ENCODE measurements at regions not wholly inside any gene's neighbourhood (a gene's known extent, or its start where the extent isn't known, plus 50 kb on each side); places are given as distances from the start of the nearest gene placed in this dataset.
A peak's percentile ranks its signal among the peaks of the same experiment; 100 is the strongest.
"Not testable (repeated sequence)": the region's sequence is repeated elsewhere in the genome, so short reads cannot be mapped to it uniquely, and the experiment has no call there.

- DNase-seq: no peak
Observed at GRCh38 chr4:78691971-78692821, 84.0 kb upstream of the BMP2K start.

- no peak for DNase-seq
Observed at GRCh38 chr4:78692822-78693170, 83.4 kb upstream of the BMP2K start.

- no peak for DNase-seq
Observed at GRCh38 chr4:78693777-78694456, 82.2 kb upstream of the BMP2K start.

DNA sequence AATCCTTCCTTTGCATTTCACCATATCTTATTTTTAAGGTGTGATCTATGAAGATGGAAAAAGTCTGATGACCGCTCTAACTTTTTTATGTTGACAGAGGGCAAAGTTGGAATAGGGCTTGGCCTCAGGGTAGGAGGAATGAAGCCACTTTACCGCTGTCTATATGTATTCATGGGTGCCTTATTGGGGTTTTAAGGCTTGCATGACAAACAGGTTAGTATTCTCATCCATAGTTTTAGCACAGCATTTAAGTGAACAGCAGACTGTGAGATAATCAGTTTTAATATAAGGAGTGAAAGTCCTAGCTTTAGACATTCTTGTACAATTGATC lies 81.7 kb upstream of the BMP2K start:
- no peak for DNase-seq

- DNase-seq: no peak
Observed at GRCh38 chr4:78695910-78696309, 80.2 kb upstream of the BMP2K start.

DNA sequence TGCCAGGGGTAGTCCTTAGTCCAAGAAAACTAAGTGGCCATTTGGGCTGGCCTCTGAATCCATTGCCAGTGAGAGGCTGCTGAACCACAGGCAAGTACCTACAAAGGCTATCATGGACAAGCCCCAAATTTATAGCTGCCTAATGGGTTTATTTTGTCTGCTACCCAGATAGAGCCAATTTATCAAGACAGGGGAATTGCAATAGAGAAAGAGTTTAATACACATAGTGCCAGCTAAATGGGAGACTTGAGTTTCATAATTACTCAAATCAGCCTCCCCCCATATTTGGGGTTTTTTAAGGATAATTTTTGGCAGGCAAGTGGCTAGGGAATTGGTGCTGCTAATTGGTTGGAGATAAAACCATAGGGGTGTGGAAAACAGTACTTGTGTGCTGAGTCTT lies 73.1 kb upstream of the BMP2K start:
- DNase-seq: no peak

DNA sequence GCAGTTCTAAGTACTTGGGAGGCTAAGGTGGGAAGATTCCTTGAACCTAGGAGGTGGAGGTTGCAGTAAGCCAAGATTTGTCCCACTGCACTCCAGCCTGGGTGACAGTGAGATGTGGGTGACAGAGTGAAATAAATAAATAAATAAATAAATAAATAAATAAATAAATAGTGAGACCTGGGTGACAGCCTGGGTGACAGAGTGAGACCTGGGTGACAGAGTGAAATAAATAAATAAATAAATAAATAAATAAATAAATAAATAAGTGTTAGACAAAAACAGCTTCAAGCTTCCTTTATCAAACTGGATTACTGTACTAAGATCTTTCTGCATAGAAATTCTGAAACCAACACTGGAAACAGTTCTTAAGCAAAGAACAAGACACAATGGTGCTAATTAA lies 71.8 kb upstream of the BMP2K start:
- DNase-seq: no peak

DNA sequence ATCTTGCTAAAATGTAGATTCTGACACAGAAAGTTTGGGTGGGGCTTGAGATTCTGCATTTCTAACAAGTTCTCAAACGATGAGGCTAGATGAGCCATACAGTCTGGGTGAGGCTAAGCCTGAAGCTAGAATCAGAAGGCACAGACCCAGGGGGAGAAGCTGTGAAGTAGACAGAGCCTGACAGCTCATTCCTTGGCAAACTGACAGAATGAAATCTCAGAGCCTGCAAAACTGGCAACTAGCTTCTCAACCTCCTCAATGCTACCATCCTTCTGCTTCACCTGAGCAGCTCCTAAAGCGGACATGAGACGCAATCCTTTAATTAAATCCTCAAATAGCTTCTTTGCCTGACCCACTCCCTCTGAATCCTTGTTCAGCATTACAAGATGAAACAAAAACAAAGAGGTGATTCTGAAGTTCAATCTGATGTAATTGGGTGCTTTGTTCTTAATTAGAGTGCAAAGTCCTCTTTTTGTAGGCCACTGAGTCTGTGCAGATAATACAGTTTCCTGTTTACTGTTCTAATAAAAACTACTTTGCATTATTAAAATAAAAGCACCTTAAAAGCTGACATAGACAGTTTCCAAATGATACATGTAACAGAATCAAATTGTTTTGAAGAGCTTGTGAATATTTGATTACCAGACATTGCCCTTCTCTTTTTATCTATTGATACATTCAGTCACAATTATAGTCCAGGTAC lies 71.0 kb upstream of the BMP2K start:
- no peak for DNase-seq

DNA sequence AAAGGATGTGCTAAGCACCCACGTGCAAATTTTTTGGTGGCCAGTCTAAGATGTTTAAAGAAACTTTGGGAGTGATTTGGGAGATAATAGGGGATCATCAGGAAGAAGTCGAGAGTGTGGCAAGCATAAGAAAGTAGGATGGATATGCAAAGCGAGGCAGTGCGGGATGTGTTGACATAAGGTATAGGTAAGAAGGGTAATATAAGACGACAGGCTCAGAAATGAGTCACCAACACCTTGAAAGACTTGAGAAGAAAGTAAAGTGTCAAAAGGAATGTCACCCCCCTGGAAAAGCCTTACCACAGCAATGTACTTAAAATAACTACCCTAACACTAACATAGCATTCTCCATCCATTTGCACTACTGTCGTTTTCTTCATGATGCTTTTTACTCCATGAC lies 69.8 kb upstream of the BMP2K start:
- DNase-seq: no peak

GRCh38 chr4:78707268-78707667 lies 68.9 kb upstream of the BMP2K start:
- DNase-seq: no peak

GRCh38 chr4:78707793-78708192 lies 68.4 kb upstream of the BMP2K start:
- DNase-seq: no peak

GRCh38 chr4:78710536-78710935 lies 65.6 kb upstream of the BMP2K start:
- DNase-seq: no peak

- no peak for DNase-seq
Observed at GRCh38 chr4:78711676-78712075, 64.5 kb upstream of the BMP2K start.

DNA sequence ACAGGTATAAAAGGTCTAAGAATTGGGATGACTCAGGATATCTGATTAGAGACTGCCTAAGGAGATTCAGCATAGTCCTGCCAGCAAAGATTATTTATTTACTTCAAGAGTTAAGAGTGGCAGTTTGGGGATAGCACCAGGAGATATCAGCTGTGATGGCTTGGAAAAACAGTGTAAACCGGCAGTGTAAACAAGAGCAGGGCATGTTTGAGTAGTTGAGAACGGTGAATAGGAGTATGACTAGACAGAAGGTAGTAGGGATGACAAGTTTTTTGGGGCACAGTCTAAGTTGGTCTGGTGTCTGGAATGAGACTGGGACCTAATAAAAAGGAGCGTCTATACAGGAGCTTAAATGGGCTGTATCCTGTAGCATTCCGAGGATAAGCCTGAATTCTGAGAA lies 61.6 kb upstream of the BMP2K start:
- DNase-seq: not testable (repeated sequence)

DNA sequence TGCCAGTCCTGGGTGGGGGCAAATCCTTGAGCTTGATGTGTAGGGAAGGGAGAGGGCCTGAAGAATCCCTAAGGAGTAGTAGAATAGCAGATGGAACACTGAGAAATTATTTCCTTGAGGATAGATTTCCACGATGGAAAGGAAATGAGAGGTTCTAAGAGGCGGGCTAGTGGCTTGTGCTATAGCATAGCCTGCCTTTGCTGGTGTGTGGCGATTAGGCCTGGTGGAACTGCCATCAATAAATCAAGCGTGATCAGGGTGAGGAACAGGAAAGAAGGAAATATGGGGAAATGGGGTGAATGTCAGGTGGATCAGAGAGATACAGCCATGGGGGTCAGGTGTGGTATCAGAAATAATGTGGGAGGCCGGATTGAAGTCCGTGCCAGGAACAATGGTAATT lies 60.8 kb upstream of the BMP2K start:
- not testable (repeated sequence) for DNase-seq

GRCh38 chr4:78717712-78718111 lies 58.4 kb upstream of the BMP2K start:
- DNase-seq: not testable (repeated sequence)

DNA sequence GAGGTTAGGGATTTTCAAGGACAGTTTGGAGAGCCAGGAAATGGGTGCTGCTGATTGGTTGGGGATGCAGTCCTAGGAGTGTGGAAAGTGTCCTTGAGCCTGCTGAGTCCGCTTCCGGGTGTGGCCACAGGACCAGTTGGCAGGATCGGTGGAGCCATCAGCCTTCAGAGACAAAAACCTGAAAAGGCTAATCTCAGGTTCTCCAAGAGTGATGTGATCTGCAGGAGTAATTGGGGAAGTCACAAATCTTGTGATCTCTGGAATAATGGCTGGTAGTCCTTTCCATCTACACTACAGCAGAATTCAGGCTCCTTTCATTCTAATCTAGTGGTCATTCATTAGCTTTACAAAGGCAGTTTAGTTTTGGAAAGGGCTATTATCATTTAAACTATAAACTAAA lies 55.9 kb upstream of the BMP2K start:
- DNase-seq: no peak

GRCh38 chr4:78720994-78721677 lies 55.0 kb upstream of the BMP2K start:
- peak; percentile 3 for DNase-seq

GRCh38 chr4:78721747-78722146 lies 54.4 kb upstream of the BMP2K start:
- DNase-seq: no peak

DNA sequence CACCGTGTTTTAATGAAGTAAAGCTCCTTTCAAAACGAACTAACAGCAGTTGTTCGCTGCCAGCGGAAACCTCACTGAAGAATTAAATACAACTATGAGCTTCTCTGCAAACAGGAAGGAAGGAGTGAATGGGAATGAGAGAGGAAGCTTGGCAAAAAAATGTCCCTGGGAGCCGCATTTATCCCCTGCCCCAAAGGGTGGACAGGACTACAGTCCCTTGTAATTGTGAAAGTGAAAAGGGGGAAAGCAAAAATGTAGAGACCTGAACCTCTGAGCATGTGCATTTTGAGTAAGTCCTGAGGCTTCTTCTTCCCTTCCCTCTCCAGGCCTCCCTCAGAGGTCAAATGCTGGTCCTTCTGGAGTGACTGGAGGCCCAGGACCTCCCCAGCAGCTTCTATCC lies 53.8 kb upstream of the BMP2K start:
- no peak for DNase-seq

GRCh38 chr4:78722878-78723277 lies 53.3 kb upstream of the BMP2K start:
- no peak for DNase-seq

Measured in activated naive CD4-positive, alpha-beta T cell treated with Interleukin-2 at 50 U/mL for 16 hours (primary cell).